ENCODE measurements at regions not wholly inside any gene's neighbourhood (a gene's known extent, or its start where the extent isn't known, plus 50 kb on each side); places are given as distances from the start of the nearest gene placed in this dataset.

DNA sequence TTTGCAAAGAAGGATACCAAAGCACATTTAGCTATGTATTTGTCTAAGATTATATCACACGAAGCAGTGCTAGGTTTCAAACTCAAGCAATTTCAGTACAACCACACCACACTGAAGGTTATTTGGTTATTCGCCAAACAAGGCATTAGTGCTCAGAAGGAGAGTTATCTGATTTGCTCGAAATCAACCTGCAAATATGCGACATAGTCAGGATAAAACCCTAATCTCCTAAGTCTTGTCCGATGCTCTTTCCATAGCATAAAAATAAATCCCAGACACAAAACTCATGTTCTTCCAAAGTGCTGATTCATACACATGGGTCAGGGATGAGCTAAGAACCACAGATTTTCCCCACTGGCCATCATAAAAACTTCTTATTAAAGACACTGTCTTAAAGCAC is 1288.0 kb upstream of the SORCS1 start:
- H3K36me3 ChIP-seq (ENCODE audit: control insufficient read depth in 1 of 2, insufficient read depth in 2 of 2, low read length in 2 of 2) = no peaks in the 10 kb centered on the region
- H3K9ac ChIP-seq (ENCODE audit: low read length) = no peak overlapping the region
- H3K4me3 ChIP-seq (replicated peaks in 1 of 2; ENCODE audit: low read depth in 1 of 2, low read length in 2 of 2) = no peak overlapping the region
- no peaks in the 10 kb centered on the region for H3K79me2 ChIP-seq (ENCODE audit: insufficient read depth, low read length)
- ATAC-seq = no peak
- peaks cover 39 to 45% of the 10 kb centered on the region in 2 experiments; a peak in 2 of 4 replicates for H3K9me3 ChIP-seq (ENCODE audit: control insufficient read depth in 1 of 2, insufficient read depth in 1 of 2, low read depth in 1 of 2, low read length in 2 of 2)
- H3K27ac ChIP-seq (ENCODE audit: low read depth, low read length) = no peak overlapping the region
- no TSS peak for BruUV-seq (replicated peaks)
- no peaks in the 10 kb centered on the region for H3K4me1 ChIP-seq (ENCODE audit: control insufficient read depth in 1 of 2, insufficient read depth in 2 of 2, low read length in 2 of 2)
- H3K4me2 ChIP-seq (ENCODE audit: low read length) = no peak overlapping the region
- TF ChIP-seq EZH2 (IDR thresholded peaks at IDR 0.05) = no peak
- TF ChIP-seq, protein P1, sequence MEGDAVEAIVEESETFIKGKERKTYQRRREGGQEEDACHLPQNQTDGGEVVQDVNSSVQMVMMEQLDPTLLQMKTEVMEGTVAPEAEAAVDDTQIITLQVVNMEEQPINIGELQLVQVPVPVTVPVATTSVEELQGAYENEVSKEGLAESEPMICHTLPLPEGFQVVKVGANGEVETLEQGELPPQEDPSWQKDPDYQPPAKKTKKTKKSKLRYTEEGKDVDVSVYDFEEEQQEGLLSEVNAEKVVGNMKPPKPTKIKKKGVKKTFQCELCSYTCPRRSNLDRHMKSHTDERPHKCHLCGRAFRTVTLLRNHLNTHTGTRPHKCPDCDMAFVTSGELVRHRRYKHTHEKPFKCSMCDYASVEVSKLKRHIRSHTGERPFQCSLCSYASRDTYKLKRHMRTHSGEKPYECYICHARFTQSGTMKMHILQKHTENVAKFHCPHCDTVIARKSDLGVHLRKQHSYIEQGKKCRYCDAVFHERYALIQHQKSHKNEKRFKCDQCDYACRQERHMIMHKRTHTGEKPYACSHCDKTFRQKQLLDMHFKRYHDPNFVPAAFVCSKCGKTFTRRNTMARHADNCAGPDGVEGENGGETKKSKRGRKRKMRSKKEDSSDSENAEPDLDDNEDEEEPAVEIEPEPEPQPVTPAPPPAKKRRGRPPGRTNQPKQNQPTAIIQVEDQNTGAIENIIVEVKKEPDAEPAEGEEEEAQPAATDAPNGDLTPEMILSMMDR (IDR thresholded peaks at IDR 0.05 in 2 of 3, conservative IDR thresholded peaks at IDR 0.05 in 1 of 3; ENCODE audit: borderline replicate concordance in 1 of 3, insufficient read depth in 1 of 3, low read depth in 2 of 3, low read length in 2 of 3) = no peak
- TF ChIP-seq ZNF274 (IDR thresholded peaks at IDR 0.05; ENCODE audit: low read depth, low read length) = no peak
- TF ChIP-seq CEBPB (IDR thresholded peaks at IDR 0.05; ENCODE audit: low read depth) = no peak
- TF ChIP-seq SIN3A (IDR thresholded peaks at IDR 0.05; ENCODE audit: low read depth) = no peak
- TF ChIP-seq FOSL1 (IDR thresholded peaks at IDR 0.05; ENCODE audit: low read depth) = no peak
- no peak for TF ChIP-seq SRF (IDR thresholded peaks at IDR 0.05; ENCODE audit: low read depth)
- no peak for TF ChIP-seq TCF7L2 (IDR thresholded peaks at IDR 0.05; ENCODE audit: borderline replicate concordance, extremely low read depth, insufficient read depth, insufficient read length)
- TF ChIP-seq EZH2phosphoT487 (IDR thresholded peaks at IDR 0.05; ENCODE audit: borderline replicate concordance) = no peak
- TF ChIP-seq ELF1 (IDR thresholded peaks at IDR 0.05; ENCODE audit: borderline replicate concordance, low read depth) = no peak
- TF ChIP-seq, protein P2, sequence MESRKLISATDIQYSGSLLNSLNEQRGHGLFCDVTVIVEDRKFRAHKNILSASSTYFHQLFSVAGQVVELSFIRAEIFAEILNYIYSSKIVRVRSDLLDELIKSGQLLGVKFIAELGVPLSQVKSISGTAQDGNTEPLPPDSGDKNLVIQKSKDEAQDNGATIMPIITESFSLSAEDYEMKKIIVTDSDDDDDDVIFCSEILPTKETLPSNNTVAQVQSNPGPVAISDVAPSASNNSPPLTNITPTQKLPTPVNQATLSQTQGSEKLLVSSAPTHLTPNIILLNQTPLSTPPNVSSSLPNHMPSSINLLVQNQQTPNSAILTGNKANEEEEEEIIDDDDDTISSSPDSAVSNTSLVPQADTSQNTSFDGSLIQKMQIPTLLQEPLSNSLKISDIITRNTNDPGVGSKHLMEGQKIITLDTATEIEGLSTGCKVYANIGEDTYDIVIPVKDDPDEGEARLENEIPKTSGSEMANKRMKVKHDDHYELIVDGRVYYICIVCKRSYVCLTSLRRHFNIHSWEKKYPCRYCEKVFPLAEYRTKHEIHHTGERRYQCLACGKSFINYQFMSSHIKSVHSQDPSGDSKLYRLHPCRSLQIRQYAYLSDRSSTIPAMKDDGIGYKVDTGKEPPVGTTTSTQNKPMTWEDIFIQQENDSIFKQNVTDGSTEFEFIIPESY (IDR thresholded peaks at IDR 0.05; ENCODE audit: extremely low read depth, insufficient replicate concordance, low read length) = no peak
- no peak for TF ChIP-seq JUND (IDR thresholded peaks at IDR 0.05)
- TF ChIP-seq, protein P3, sequence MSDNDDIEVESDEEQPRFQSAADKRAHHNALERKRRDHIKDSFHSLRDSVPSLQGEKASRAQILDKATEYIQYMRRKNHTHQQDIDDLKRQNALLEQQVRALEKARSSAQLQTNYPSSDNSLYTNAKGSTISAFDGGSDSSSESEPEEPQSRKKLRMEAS (IDR thresholded peaks at IDR 0.05) = no peak
- TF ChIP-seq SP1 (IDR thresholded peaks at IDR 0.05; ENCODE audit: low read depth) = no peak
- no peak for TF ChIP-seq CBX3 (IDR thresholded peaks at IDR 0.05; ENCODE audit: low read depth)
- intact Hi-C loops (cut with micrococcal nuclease) = no loop called here
- H3K27me3 ChIP-seq (ENCODE audit: insufficient read depth, low read length) = no peaks in the 10 kb centered on the region
- no peaks in the 10 kb centered on the region for H3K9me2 ChIP-seq (ENCODE audit: insufficient read depth)
- ChIA-PET RAD21 (ENCODE audit: low non-redundant PET in 1 of 2, low total read pairs in 2 of 2, uncharacterized antibody in 2 of 2, unreplicated experiment in 2 of 2) (no interaction called here), POLR2A (no interaction called here), CTCF (no interaction called here)
- no peak overlapping the region for H2AFZ ChIP-seq (ENCODE audit: low read depth, low read length, poor library complexity, severe bottlenecking)
- no peaks in the 10 kb centered on the region for H4K20me1 ChIP-seq (ENCODE audit: insufficient read depth)
- no peak for DNase-seq (ENCODE audit: low read depth, low spot score)

Data from HCT116 (cell line).